H1 (cell line): ENCODE measurements at regions not wholly inside any gene's neighbourhood (a gene's known extent, or its start where the extent isn't known, plus 50 kb on each side); places are given as distances from the start of the nearest gene placed in this dataset.

Source experiments
- CTCF ChIA-PET: fragments of 300-600 bp; sonication (Branson Sonifier 250); formaldehyde crosslinking; loops from one replicate; lab custom pipeline; 2021; ENCODE audit not compliant: partially characterized antibody; lab: Charles Lee
- POLR2A ChIA-PET: fragments of 300-600 bp; sonication (Branson Sonifier 250); formaldehyde crosslinking; loops from one replicate; lab custom pipeline; 2021; ENCODE audit warnings: inconsistent platforms; ENCODE audit not compliant: partially characterized antibody; lab: Charles Lee
- DNase-seq, 2 experiments: peaks; one replicate each; pipeline versions ENCODE4 v3.0.0 to v3.0.0-alpha.2; 2010 to 2022; ENCODE audit warnings: low spot score in 2 of 2, low read depth in 1 of 2, mixed read lengths in 1 of 2
- FAIRE-seq: peaks from 2 replicates; lab custom pipeline; 2011; peaks lifted over from hg19 to GRCh38; lab: Jason Lieb, UNC
- H2AFZ ChIP-seq: 2 replicates; pipeline ENCODE4 v1.8.1; 2012; ENCODE audit warnings: low read length, inconsistent platforms
- H2AK5ac ChIP-seq: 2 replicates; pipeline ENCODE4 v1.6.1; 2013; ENCODE audit warnings: low read depth, low read length
- H2BK120ac ChIP-seq: replicated peaks from 2 replicates; pipeline ENCODE3; 2013; ENCODE audit warnings: low read depth, low read length, inconsistent platforms
- H2BK12ac ChIP-seq: 2 replicates; pipeline ENCODE4 v1.6.1; 2013; ENCODE audit warnings: low read depth, low read length
- H2BK15ac ChIP-seq: 2 replicates; pipeline ENCODE4 v1.6.1; 2013; ENCODE audit warnings: low read length
- H2BK20ac ChIP-seq: 2 replicates; pipeline ENCODE4 v1.6.1; 2013; ENCODE audit warnings: low read length
- H2BK5ac ChIP-seq: 2 replicates; pipeline ENCODE4 v1.6.1; 2013; ENCODE audit warnings: low read depth, low read length
- H3K14ac ChIP-seq: 2 replicates; pipeline ENCODE4 v1.6.1; 2013; ENCODE audit warnings: inconsistent platforms; ENCODE audit not compliant: insufficient read length
- H3K18ac ChIP-seq: 2 replicates; pipeline ENCODE4 v1.6.1; 2013; ENCODE audit warnings: low read length; ENCODE audit errors: extremely low read depth
- H3K23ac ChIP-seq: 2 replicates; pipeline ENCODE4 v1.6.1; 2013; ENCODE audit warnings: inconsistent platforms; ENCODE audit not compliant: insufficient read length
- H3K23me2 ChIP-seq: 2 replicates; pipeline ENCODE4 v1.6.1; 2013; ENCODE audit warnings: low read depth, low read length
- H3K27ac ChIP-seq: 2 replicates; pipeline ENCODE4 v1.6.1; 2011; ENCODE audit warnings: low read depth, low read length, inconsistent platforms
- H3K27me3 ChIP-seq, 4 experiments: replicated peaks in 1 of 4; 1 replicate in 1 of 4; 2 replicates in 3 of 4; pipeline versions ENCODE4 v1.6.1 to v1.8.1; 2011 to 2013; ENCODE audit warnings: low read length in 3 of 4, mild to moderate bottlenecking in 3 of 4, inconsistent platforms in 2 of 4, mixed read lengths in 2 of 4, moderate library complexity in 1 of 4; ENCODE audit not compliant: control insufficient read depth in 3 of 4, insufficient read depth in 3 of 4; ENCODE audit errors: extremely low read depth in 1 of 4
- H3K36me3 ChIP-seq, 4 experiments: 2 replicates each; pipeline versions ENCODE4 v1.6.1 to v1.8.1; 2011 to 2013; ENCODE audit warnings: mild to moderate bottlenecking in 4 of 4, low read length in 3 of 4, moderate library complexity in 2 of 4, control low read depth in 1 of 4, inconsistent platforms in 1 of 4; ENCODE audit not compliant: insufficient read depth in 4 of 4, control insufficient read depth in 2 of 4
- H3K4ac ChIP-seq: replicated peaks from 2 replicates; pipeline ENCODE3; 2013; ENCODE audit warnings: low read length, low read depth, mixed read lengths, inconsistent platforms; ENCODE audit not compliant: insufficient read length
- H3K4me1 ChIP-seq, 4 experiments: replicated peaks in 1 of 4; 1 replicate in 1 of 4; 2 replicates in 3 of 4; pipeline versions ENCODE4 v1.6.1 to v1.8.1; 2011 to 2013; ENCODE audit warnings: low read length in 3 of 4, inconsistent platforms in 2 of 4, mixed read lengths in 1 of 4; ENCODE audit not compliant: insufficient read depth in 4 of 4, control insufficient read depth in 3 of 4
- H3K4me2 ChIP-seq, 2 experiments: 2 replicates each; pipeline versions ENCODE4 v1.6.1 to v1.8.1; 2011 to 2013; ENCODE audit warnings: low read depth in 2 of 2, low read length in 2 of 2, control low read depth in 1 of 2, inconsistent platforms in 1 of 2, mild to moderate bottlenecking in 1 of 2; ENCODE audit not compliant: insufficient read depth in 1 of 2
- H3K4me3 ChIP-seq, 4 experiments: fragments of 200-600, 300-600 bp in 1 of 4; sonication (generic), shearing (Covaris generic), sonication (Bioruptor Twin) in 1 of 4; 2 replicates each; pipeline versions ENCODE4 v1.5.1 to v1.8.1; 2011 to 2016; ENCODE audit warnings: low read length in 4 of 4, low read depth in 3 of 4, control low read depth in 2 of 4, inconsistent platforms in 2 of 4, mild to moderate bottlenecking in 2 of 4, mixed read lengths in 1 of 4, moderate library complexity in 1 of 4; ENCODE audit not compliant: insufficient read depth in 2 of 4; ENCODE audit errors: extremely low read depth in 1 of 4
- H3K56ac ChIP-seq: replicated peaks from 2 replicates; pipeline ENCODE3; 2013; ENCODE audit warnings: low read depth, mild to moderate bottlenecking, mixed read lengths, low read length, inconsistent platforms; ENCODE audit not compliant: insufficient read length
- H3K79me1 ChIP-seq: 2 replicates; pipeline ENCODE4 v1.6.1; 2013; ENCODE audit warnings: low read depth, low read length, control low read depth
- H3K79me2 ChIP-seq, 2 experiments: 2 replicates each; pipeline versions ENCODE4 v1.6.1 to v1.8.1; 2012 to 2013; ENCODE audit warnings: low read length in 2 of 2, mild to moderate bottlenecking in 2 of 2, inconsistent platforms in 1 of 2; ENCODE audit not compliant: insufficient read depth in 2 of 2, control insufficient read depth in 1 of 2
- H3K9ac ChIP-seq, 4 experiments: replicated peaks in 1 of 4; 1 replicate in 1 of 4; 2 replicates in 3 of 4; pipeline versions ENCODE4 v1.6.1 to v1.8.1; 2011 to 2013; ENCODE audit warnings: low read depth in 3 of 4, low read length in 3 of 4, control low read depth in 2 of 4, mild to moderate bottlenecking in 2 of 4, moderate library complexity in 2 of 4, inconsistent platforms in 1 of 4; ENCODE audit errors: extremely low read depth in 1 of 4
- H3K9me3 ChIP-seq, 2 experiments: 2 replicates each; pipeline versions ENCODE4 v1.6.1 to v1.8.1; 2012 to 2013; ENCODE audit warnings: mild to moderate bottlenecking in 2 of 2, moderate library complexity in 2 of 2, control low read depth in 1 of 2, inconsistent platforms in 1 of 2, low read depth in 1 of 2, low read length in 1 of 2, mixed read lengths in 1 of 2; ENCODE audit not compliant: insufficient read depth in 2 of 2
- H4K20me1 ChIP-seq, 2 experiments: replicated peaks in 1 of 2; 2 replicates each; pipeline versions ENCODE3 to v1.8.1; 2011 to 2013; ENCODE audit warnings: inconsistent platforms in 2 of 2, low read length in 2 of 2, mild to moderate bottlenecking in 1 of 2; ENCODE audit not compliant: insufficient read depth in 2 of 2, control insufficient read depth in 1 of 2
- H4K5ac ChIP-seq: 2 replicates; pipeline ENCODE4 v1.6.1; 2013; ENCODE audit warnings: low read length, low read depth, mixed read lengths, inconsistent platforms; ENCODE audit not compliant: insufficient read length
- H4K8ac ChIP-seq: 2 replicates; pipeline ENCODE4 v1.8.0; 2013; ENCODE audit warnings: mild to moderate bottlenecking, moderate library complexity, low read length, inconsistent platforms; ENCODE audit not compliant: insufficient read depth; ENCODE audit errors: extremely low read depth
- H4K91ac ChIP-seq: replicated peaks from 2 replicates; pipeline ENCODE3; 2013; ENCODE audit warnings: low read length, mixed read lengths, inconsistent platforms; ENCODE audit not compliant: insufficient read length
- CEBPB ChIP-seq: IDR thresholded peaks from 2 replicates; pipeline ENCODE4 v1.6.1; 2012; ENCODE audit warnings: low read depth, low read length
- EGR1 ChIP-seq: IDR thresholded peaks from 2 replicates; pipeline ENCODE4 v1.6.1; 2011; ENCODE audit warnings: low read depth, low read length, borderline replicate concordance
- NRF1 ChIP-seq: IDR thresholded peaks from 2 replicates; pipeline ENCODE4 v1.6.1; 2011; ENCODE audit warnings: mild to moderate bottlenecking, low read depth, low read length, improper control_type of control experiment
- SIRT6 ChIP-seq: IDR thresholded peaks from one replicate; pipeline ENCODE4 v1.7.1; 2012; ENCODE audit warnings: low read length, inconsistent platforms
- WGBS, 2 experiments: shearing (Covaris generic) in 1 of 2; methylation state at CpG; one replicate each; pipeline versions ENCODE4 v1.1.6 to v1.1.7; 2013 to 2015; ENCODE audit warnings: low lambda C conversion rate in 2 of 2, mixed read lengths in 2 of 2, inconsistent platforms in 1 of 2, low coverage in 1 of 2, missing lambda C conversion rate in 1 of 2; ENCODE audit not compliant: insufficient replicate concordance in 2 of 2, insufficient coverage in 1 of 2, insufficient read length in 1 of 2; ENCODE audit errors: extremely low coverage in 1 of 2, missing lambda C conversion rate in 1 of 2; 5-methylcytosine and 5-hydroxymethylcytosine counted together
- TF ChIP-seq, protein P1 (sequence below), 3 experiments: IDR thresholded peaks; 1 replicate in 2 of 3; 2 replicates in 1 of 3; pipeline versions ENCODE4 v1.5.1 to v1.6.1; 2011; ENCODE audit warnings: low read length in 3 of 3, mild to moderate bottlenecking in 3 of 3, inconsistent platforms in 2 of 3, low read depth in 1 of 3, moderate library complexity in 1 of 3; ENCODE audit not compliant: insufficient read depth in 1 of 3; ENCODE audit errors: control extremely low read depth in 1 of 3

DNA sequence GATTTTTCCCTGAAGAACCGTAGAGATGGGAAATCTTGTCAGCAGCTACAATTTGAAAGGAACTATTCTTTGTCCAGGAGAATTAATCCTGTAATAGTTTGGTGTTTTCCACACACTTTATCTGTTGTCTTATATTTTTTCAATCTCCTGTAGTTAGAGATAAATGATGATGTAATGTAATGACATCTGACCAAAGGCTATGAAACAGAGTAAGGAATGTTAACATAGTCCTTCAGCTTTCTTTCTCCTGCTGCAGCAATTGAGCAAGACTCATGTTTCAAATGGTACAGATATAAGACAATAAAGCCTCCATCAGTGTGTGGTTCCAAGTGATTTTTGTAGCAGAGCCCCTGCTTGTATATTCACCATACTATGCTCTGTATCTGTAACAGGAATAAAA is 1028.4 kb downstream of the SI start:
- DNase-seq, result no peak
- no peaks in the 10 kb centered on the region for H3K27me3 ChIP-seq
- no peaks in the 10 kb centered on the region for H4K20me1 ChIP-seq
- H3K79me1 ChIP-seq, result no peaks in the 10 kb centered on the region
- ChIA-PET POLR2A (no interaction called here), CTCF (no interaction called here)
- no peak overlapping the region for H3K23ac ChIP-seq
- no peak overlapping the region for H3K18ac ChIP-seq
- no peak overlapping the region for H3K4me2 ChIP-seq
- no peaks in the 10 kb centered on the region for H3K36me3 ChIP-seq
- WGBS, 2 experiments, result 94% methylated on average over 1 of the region's 1 CpG; no CpG with 5 or more reads in 1 of the 2 experiments
- H2BK20ac ChIP-seq, result no peak overlapping the region
- no peak overlapping the region for H3K4me3 ChIP-seq
- no peak for FAIRE-seq
- H2BK15ac ChIP-seq, result no peak overlapping the region
- H3K4me1 ChIP-seq, result no peaks in the 10 kb centered on the region
- no peaks in the 10 kb centered on the region for H3K79me2 ChIP-seq
- H3K14ac ChIP-seq, result no peak overlapping the region
- no peak overlapping the region for H3K4ac ChIP-seq
- no peaks in the 10 kb centered on the region for H3K9me3 ChIP-seq
- no peak overlapping the region for H3K27ac ChIP-seq
- no peak overlapping the region for H2AFZ ChIP-seq
- no peak overlapping the region for H2BK12ac ChIP-seq
- H4K91ac ChIP-seq, result no peak overlapping the region
- TF ChIP-seq SIRT6, result no peak
- no peak for TF ChIP-seq CEBPB
- TF ChIP-seq, protein P1, sequence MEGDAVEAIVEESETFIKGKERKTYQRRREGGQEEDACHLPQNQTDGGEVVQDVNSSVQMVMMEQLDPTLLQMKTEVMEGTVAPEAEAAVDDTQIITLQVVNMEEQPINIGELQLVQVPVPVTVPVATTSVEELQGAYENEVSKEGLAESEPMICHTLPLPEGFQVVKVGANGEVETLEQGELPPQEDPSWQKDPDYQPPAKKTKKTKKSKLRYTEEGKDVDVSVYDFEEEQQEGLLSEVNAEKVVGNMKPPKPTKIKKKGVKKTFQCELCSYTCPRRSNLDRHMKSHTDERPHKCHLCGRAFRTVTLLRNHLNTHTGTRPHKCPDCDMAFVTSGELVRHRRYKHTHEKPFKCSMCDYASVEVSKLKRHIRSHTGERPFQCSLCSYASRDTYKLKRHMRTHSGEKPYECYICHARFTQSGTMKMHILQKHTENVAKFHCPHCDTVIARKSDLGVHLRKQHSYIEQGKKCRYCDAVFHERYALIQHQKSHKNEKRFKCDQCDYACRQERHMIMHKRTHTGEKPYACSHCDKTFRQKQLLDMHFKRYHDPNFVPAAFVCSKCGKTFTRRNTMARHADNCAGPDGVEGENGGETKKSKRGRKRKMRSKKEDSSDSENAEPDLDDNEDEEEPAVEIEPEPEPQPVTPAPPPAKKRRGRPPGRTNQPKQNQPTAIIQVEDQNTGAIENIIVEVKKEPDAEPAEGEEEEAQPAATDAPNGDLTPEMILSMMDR (IDR thresholded peaks at IDR 0.05; ENCODE audit: control extremely low read depth in 1 of 3, insufficient read depth in 1 of 3, low read depth in 1 of 3, low read length in 3 of 3), result no peak
- no peak for TF ChIP-seq NRF1
- TF ChIP-seq EGR1, result no peak
- no peak overlapping the region for H4K8ac ChIP-seq
- no peak overlapping the region for H2AK5ac ChIP-seq
- no peak overlapping the region for H3K56ac ChIP-seq
- H4K5ac ChIP-seq, result no peak overlapping the region
- no peak overlapping the region for H2BK5ac ChIP-seq
- H2BK120ac ChIP-seq, result no peak overlapping the region
- H3K9ac ChIP-seq, result no peak overlapping the region
- H3K23me2 ChIP-seq, result no peaks in the 10 kb centered on the region
